ENCODE measurements at regions not wholly inside any gene's neighbourhood (a gene's known extent, or its start where the extent isn't known, plus 50 kb on each side); places are given as distances from the start of the nearest gene placed in this dataset.

DNA sequence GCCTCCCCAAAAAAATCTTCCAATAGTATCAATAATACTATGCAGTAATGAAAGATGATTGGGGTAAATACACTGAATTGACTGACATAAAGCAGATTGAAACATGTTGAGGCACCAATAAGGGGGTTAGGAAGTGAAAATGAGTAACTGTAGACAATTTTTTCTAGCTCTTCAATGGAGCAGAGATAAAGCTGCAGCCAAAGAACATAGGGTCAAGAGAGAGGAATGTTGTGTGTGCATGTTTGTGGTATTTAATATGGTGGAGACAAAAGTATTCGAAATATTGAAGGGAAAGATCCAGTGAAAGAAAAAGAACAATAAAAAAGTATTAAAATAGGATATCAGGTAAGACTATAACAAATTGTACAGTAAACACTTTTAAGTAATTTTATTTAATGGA is 450.0 kb upstream of the CCDC179 start:
- no peak overlapping the region; the same call in 1 of the 2 replicates for H3K27ac Mint-ChIP-seq
- peak; percentile 50 for DNase-seq
- H3K4me3 Mint-ChIP-seq = peak overlapping the region; percentile 4; the same call in 1 of the 2 replicates
- no peaks in the 10 kb centered on the region for H3K9me3 Mint-ChIP-seq
- peaks cover 6% of the 10 kb centered on the region; the same call in 1 of the 2 replicates for H3K36me3 Mint-ChIP-seq (ENCODE audit: low read depth)
- no peaks in the 10 kb centered on the region for H3K27me3 Mint-ChIP-seq (ENCODE audit: insufficient read depth)
- H3K4me1 Mint-ChIP-seq (ENCODE audit: low read depth) = peaks cover 61% of the 10 kb centered on the region
- no peak for TF ChIP-seq CTCF (IDR thresholded peaks at IDR 0.05)

GRCh38 chr11:23311986-23312940 is 452.0 kb upstream of the CCDC179 start:
- DNase-seq = peak; percentile 75
- Mint-ChIP-seq H3K27ac (peak overlapping the region; percentile 98), H3K27me3 (ENCODE audit: insufficient read depth) (no peaks in the 10 kb centered on the region), H3K4me3 (peak overlapping the region; percentile 58), H3K36me3 (ENCODE audit: low read depth) (peaks cover 6% of the 10 kb centered on the region; the same call in 1 of the 2 replicates), H3K4me1 (ENCODE audit: low read depth) (peaks cover 60% of the 10 kb centered on the region), H3K9me3 (no peaks in the 10 kb centered on the region)
- no peak for TF ChIP-seq CTCF (IDR thresholded peaks at IDR 0.05)

DNA sequence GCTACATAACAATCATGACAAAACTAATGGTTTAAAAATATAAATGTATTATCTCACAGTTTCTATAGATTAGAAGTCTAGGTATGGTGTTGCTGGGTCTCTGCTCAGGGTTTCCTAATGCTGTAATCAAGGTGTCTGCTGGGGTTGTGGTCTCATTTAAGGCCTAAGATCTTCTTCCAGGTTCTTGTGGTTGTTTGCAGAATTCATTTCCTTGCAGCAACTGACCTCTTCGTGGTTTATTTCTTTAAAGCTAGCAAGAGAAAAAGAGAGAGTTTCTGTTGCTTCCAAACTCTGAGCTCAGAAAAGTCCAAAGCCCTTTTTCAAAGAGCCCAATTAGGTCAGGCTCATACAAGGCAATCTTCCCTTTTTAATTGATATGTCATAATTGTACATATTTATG is 452.7 kb upstream of the CCDC179 start:
- Mint-ChIP-seq H3K9me3 (no peaks in the 10 kb centered on the region), H3K27ac (peak overlapping the region; percentile 98), H3K4me1 (ENCODE audit: low read depth) (peaks cover 53% of the 10 kb centered on the region), H3K4me3 (peak overlapping the region; percentile 58; the same call in 1 of the 2 replicates), H3K27me3 (ENCODE audit: insufficient read depth) (no peaks in the 10 kb centered on the region), H3K36me3 (ENCODE audit: low read depth) (peaks cover 6% of the 10 kb centered on the region; the same call in 1 of the 2 replicates)
- no peak for TF ChIP-seq CTCF (IDR thresholded peaks at IDR 0.05)
- no peak for DNase-seq

DNA sequence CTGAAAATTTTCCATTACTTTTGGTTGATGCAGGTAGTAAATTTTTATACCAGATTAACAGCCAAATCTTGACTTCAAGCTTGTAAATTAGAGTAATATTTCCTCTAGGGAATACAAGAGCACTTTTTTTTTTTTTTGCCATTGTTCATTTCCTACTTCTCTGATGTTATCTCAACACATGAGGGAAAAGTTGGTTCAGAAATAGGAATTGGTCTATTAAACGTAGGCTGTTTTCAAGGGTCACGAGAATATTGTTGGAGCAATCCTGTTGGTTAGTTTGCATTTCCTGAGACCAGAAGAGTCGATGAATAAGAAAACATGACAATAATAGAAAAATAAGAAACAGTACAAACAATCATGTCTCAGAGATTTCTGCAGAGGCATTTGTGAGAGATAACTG is 453.9 kb upstream of the CCDC179 start:
- TF ChIP-seq CTCF (IDR thresholded peaks at IDR 0.05) = no peak
- Mint-ChIP-seq H3K4me1 (ENCODE audit: low read depth) (peaks cover 48% of the 10 kb centered on the region), H3K27ac (no peak overlapping the region), H3K4me3 (no peak overlapping the region), H3K36me3 (ENCODE audit: low read depth) (peaks cover 6% of the 10 kb centered on the region; the same call in 1 of the 2 replicates), H3K27me3 (ENCODE audit: insufficient read depth) (no peaks in the 10 kb centered on the region), H3K9me3 (no peaks in the 10 kb centered on the region)
- no peak for DNase-seq

- Mint-ChIP-seq H3K27me3 (ENCODE audit: insufficient read depth) (no peaks in the 10 kb centered on the region), H3K9me3 (peaks cover 2% of the 10 kb centered on the region), H3K36me3 (ENCODE audit: low read depth) (peaks cover 7% of the 10 kb centered on the region), H3K27ac (no peak overlapping the region), H3K4me1 (ENCODE audit: low read depth) (peaks cover 46% of the 10 kb centered on the region), H3K4me3 (no peak overlapping the region)
- no peak for TF ChIP-seq CTCF (IDR thresholded peaks at IDR 0.05)
- DNase-seq = no peak
Observed at GRCh38 chr11:23315286-23315685, 455.0 kb upstream of the CCDC179 start.

All from HFFc6 (cell line).